ENCODE measurements at regions not wholly inside any gene's neighbourhood (a gene's known extent, or its start where the extent isn't known, plus 50 kb on each side); places are given as distances from the start of the nearest gene placed in this dataset.

- no peak for TF ChIP-seq CTCF (IDR thresholded peaks at IDR 0.05; ENCODE audit: insufficient read depth, low read length, poor library complexity, severe bottlenecking)
- TF ChIP-seq EZH2phosphoT487 (conservative IDR thresholded peaks at IDR 0.05; ENCODE audit: low read length) = no peak
These were observed 104.4 kb downstream of the PRLHR start for GRCh38 chr10:118491055-118491454.
